ENCODE measurements at regions not wholly inside any gene's neighbourhood (a gene's known extent, or its start where the extent isn't known, plus 50 kb on each side); places are given as distances from the start of the nearest gene placed in this dataset.
"Not testable (repeated sequence)": the region's sequence is repeated elsewhere in the genome, so short reads cannot be mapped to it uniquely, and the experiment has no call there.

DNA sequence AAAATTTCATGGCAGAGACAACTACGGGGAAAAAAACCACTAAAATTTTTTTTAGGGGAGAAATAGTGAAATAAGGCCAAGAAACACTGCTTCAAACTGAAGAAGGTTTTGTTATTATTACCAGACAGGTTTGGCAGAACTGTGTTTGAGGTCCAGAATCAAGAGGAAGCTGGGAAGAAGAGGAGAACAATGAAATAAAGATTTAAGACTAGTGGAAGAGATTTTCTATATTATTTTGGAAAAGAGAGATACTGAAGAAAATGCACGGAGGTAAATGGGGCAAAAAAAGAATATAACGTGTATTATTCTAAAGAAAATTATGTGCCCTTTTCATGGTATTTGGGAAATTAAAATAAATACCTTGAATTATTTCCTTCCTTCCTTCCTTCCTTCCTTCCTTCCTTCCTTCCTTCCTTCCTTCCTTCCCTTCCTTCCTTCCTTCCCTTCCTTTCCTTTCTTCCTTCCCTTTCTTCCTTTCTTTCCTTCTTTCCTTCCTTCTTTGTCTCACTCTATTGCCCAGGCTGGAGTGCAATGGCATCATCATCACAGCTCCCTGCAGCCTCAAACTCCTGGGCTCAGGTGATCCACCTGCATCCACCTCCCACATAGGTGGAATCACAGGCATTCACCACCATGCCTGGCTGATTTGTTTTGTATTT lies 124.3 kb downstream of the GJA1 start:
- Histone ChIP-seq H3K4me3 (ENCODE audit: low read depth, low read length) (no peak overlapping the region), H3K4me1 (no peaks in the 10 kb centered on the region), H3K27me3 (ENCODE audit: control insufficient read depth, insufficient read depth, low read length) (no peaks in the 10 kb centered on the region), H3K27ac (no peak overlapping the region), H2AFZ (no peak overlapping the region), H3K4me2 (ENCODE audit: low read length) (no peak overlapping the region), H3K79me2 (no peaks in the 10 kb centered on the region), H3K9ac (no peak overlapping the region), H3K9me3 (ENCODE audit: control insufficient read depth, low read length) (peaks cover 5% of the 10 kb centered on the region), H3K36me3 (ENCODE audit: control insufficient read depth, insufficient read depth, low read length) (no peaks in the 10 kb centered on the region)
- TF ChIP-seq, protein P1, sequence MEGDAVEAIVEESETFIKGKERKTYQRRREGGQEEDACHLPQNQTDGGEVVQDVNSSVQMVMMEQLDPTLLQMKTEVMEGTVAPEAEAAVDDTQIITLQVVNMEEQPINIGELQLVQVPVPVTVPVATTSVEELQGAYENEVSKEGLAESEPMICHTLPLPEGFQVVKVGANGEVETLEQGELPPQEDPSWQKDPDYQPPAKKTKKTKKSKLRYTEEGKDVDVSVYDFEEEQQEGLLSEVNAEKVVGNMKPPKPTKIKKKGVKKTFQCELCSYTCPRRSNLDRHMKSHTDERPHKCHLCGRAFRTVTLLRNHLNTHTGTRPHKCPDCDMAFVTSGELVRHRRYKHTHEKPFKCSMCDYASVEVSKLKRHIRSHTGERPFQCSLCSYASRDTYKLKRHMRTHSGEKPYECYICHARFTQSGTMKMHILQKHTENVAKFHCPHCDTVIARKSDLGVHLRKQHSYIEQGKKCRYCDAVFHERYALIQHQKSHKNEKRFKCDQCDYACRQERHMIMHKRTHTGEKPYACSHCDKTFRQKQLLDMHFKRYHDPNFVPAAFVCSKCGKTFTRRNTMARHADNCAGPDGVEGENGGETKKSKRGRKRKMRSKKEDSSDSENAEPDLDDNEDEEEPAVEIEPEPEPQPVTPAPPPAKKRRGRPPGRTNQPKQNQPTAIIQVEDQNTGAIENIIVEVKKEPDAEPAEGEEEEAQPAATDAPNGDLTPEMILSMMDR (IDR thresholded peaks at IDR 0.05) = no peak

DNA sequence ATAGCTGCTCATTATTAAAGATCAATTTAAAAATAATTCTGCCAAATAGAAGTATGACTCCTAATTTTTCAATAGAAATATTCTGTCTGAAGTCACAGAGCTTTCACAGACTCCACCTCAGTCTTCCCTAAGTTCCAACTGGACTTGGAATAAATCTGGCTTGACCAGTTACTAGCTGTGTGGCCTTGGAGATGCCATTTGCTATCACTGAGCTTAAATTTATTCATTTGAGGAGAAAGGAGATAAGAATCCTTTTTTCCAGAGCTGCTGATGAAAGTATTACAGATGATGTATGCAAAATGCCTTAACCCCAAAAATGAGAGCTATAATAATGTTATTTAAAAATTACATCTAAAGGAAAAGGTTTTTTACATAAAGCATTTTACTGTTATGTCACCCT lies 125.0 kb downstream of the GJA1 start:
- no peak overlapping the region for H3K9ac ChIP-seq
- H2AFZ ChIP-seq = no peak overlapping the region
- no peak overlapping the region for H3K4me3 ChIP-seq (ENCODE audit: low read depth, low read length)
- H3K9me3 ChIP-seq (ENCODE audit: control insufficient read depth, low read length) = peaks cover 5% of the 10 kb centered on the region
- H3K4me1 ChIP-seq = no peaks in the 10 kb centered on the region
- no peaks in the 10 kb centered on the region for H3K79me2 ChIP-seq
- TF ChIP-seq, protein P1 (IDR thresholded peaks at IDR 0.05) = no peak
- H3K4me2 ChIP-seq (ENCODE audit: low read length) = no peak overlapping the region
- no peak overlapping the region for H3K27ac ChIP-seq
- no peaks in the 10 kb centered on the region for H3K36me3 ChIP-seq (ENCODE audit: control insufficient read depth, insufficient read depth, low read length)
- H3K27me3 ChIP-seq (ENCODE audit: control insufficient read depth, insufficient read depth, low read length) = no peaks in the 10 kb centered on the region

DNA sequence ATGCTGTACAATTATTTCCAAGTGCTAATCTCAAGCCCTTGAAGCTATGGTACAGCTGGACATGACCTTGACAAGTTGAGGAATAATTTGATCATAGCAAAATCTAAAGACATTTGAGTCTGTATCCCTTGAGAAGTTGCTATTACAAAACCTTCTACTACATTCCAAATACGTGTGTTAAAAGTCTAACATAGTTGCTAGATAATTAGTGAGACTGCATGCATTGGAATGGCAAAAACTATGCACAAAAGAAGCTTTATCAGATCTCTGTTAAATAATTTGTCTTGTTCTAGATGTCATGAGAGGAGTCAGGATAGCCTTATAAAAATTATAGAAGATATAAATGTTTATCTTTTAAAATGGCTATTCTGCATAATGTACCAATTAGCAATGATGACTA lies 127.8 kb downstream of the GJA1 start:
- Histone ChIP-seq H3K9ac (no peak overlapping the region), H3K4me1 (no peaks in the 10 kb centered on the region), H3K79me2 (no peaks in the 10 kb centered on the region), H3K36me3 (ENCODE audit: control insufficient read depth, insufficient read depth, low read length) (no peaks in the 10 kb centered on the region), H3K27me3 (ENCODE audit: control insufficient read depth, insufficient read depth, low read length) (no peaks in the 10 kb centered on the region), H3K4me3 (ENCODE audit: low read depth, low read length) (no peak overlapping the region), H3K27ac (no peak overlapping the region), H3K9me3 (ENCODE audit: control insufficient read depth, low read length) (peaks cover 5% of the 10 kb centered on the region), H3K4me2 (ENCODE audit: low read length) (no peak overlapping the region), H2AFZ (no peak overlapping the region)
- TF ChIP-seq, protein P1 (IDR thresholded peaks at IDR 0.05) = no peak

DNA sequence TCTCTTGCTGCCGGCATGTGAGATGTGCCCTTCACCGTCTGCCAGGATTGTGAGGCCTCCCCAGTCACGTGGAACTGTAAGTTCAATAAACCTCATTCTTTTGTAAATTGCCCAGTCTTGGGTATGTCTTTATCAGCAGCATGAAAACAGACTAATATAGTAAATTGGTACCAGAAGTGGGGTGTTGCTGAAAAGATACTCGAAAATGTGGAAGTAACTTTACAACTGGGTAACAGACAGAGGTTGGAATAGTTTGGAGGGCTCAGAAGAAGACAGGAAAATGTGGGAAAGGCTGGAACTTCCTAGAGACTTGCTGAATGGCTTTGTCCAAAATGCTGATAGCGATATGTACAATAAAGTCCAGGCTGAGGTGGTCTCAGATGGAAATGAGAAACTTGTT lies 129.1 kb downstream of the GJA1 start:
- not testable (repeated sequence) for H3K36me3 ChIP-seq (ENCODE audit: control insufficient read depth, insufficient read depth, low read length); H3K4me3 ChIP-seq (ENCODE audit: low read depth, low read length); H3K79me2 ChIP-seq; H3K27me3 ChIP-seq (ENCODE audit: control insufficient read depth, insufficient read depth, low read length); H3K27ac ChIP-seq; H2AFZ ChIP-seq; H3K9ac ChIP-seq; H3K9me3 ChIP-seq (ENCODE audit: control insufficient read depth, low read length); H3K4me1 ChIP-seq; H3K4me2 ChIP-seq (ENCODE audit: low read length)

DNA sequence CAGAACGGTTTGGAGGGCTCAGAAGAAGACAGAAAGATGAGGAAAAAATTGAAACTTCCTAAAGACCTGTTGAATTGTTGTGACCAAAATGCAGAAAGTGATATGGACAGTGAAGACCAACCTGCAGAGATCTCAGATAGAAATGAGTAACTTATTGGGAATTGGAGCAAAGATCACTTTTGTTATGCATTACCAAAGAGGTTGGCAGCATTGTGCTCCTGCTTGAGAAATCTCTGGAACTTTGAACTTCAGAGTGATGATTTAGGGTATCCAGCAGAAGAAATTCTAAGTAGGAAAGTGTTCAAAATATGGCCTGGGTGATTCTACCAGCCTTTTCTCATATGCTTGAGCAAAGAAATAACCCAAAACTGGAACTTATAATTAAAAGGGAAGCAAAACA lies 136.0 kb downstream of the GJA1 start:
- Histone ChIP-seq H2AFZ (no peak overlapping the region), H3K9me3 (ENCODE audit: control insufficient read depth, low read length) (no peaks in the 10 kb centered on the region), H3K27me3 (ENCODE audit: control insufficient read depth, insufficient read depth, low read length) (no peaks in the 10 kb centered on the region), H3K4me2 (ENCODE audit: low read length) (no peak overlapping the region), H3K27ac (no peak overlapping the region), H3K79me2 (no peaks in the 10 kb centered on the region), H3K4me3 (ENCODE audit: low read depth, low read length) (no peak overlapping the region), H3K9ac (no peak overlapping the region), H3K4me1 (peaks cover 4% of the 10 kb centered on the region), H3K36me3 (ENCODE audit: control insufficient read depth, insufficient read depth, low read length) (no peaks in the 10 kb centered on the region)
- TF ChIP-seq, protein P1 (IDR thresholded peaks at IDR 0.05) = no peak

All from parathyroid adenoma (tissue), 2 donors.